GM18502 (cell line): ENCODE measurements at regions not wholly inside any gene's neighbourhood (a gene's known extent, or its start where the extent isn't known, plus 50 kb on each side); places are given as distances from the start of the nearest gene placed in this dataset.

Source experiments
- ATAC-seq: cut with Tn5 transposase; IDR thresholded peaks from one replicate; pipeline ENCODE4 v1.9.1; 2021; ENCODE audit warnings: mild to moderate bottlenecking; ENCODE audit not compliant: unreplicated experiment, poor library complexity

DNA sequence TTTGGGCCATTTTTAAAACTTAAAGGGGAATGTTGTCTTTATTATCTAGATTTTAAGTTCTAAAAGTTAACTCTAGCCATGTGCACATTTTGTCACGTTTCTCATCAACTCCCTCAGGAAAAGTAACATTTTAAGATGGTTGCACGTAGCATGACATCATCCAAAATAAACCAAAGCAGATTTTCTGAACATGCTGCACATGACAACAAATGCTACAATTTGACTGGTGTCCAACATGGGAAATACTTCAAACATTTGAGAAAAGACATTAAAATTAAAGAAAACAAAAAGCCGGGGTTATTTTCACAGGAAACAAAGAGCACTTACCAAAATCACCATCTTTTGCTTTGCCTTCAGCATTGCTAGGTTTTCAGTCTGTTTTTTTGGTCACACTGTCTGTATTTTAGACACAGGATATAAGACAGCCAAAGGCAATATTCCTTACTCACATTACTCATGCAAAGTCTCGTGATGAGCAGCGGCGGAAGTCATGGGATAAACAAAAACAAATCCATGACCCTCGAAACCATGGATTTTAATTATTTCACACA is 51.3 kb upstream of the RND3 start:
- ATAC-seq: no peak
